CD14-positive monocyte (primary cell): ENCODE measurements at regions not wholly inside any gene's neighbourhood (a gene's known extent, or its start where the extent isn't known, plus 50 kb on each side); places are given as distances from the start of the nearest gene placed in this dataset.

Experiments
- DNase-seq, 3 donors: peaks; one replicate each; pipeline ENCODE4 v3.0.0-alpha.2; 2011 to 2022
- H2AFZ ChIP-seq: 2 replicates; pipeline ENCODE4 v1.6.0; 2012; ENCODE audit warnings: mild to moderate bottlenecking, low read depth, low read length, inconsistent platforms; ENCODE audit not compliant: insufficient read depth, poor library complexity, severe bottlenecking
- H3K27ac ChIP-seq, 2 donors: 1 replicate in 1 of 2; 2 replicates in 1 of 2; pipeline ENCODE4 v1.5.1; 2012 to 2013; ENCODE audit warnings: low read length in 2 of 2, control low read depth in 1 of 2, inconsistent platforms in 1 of 2, low read depth in 1 of 2, mild to moderate bottlenecking in 1 of 2
- H3K27me3 ChIP-seq, 2 donors: one replicate each; pipeline versions ENCODE4 v1.6.0 to v1.6.1; 2011 to 2013; ENCODE audit warnings: low read length in 2 of 2; ENCODE audit not compliant: control insufficient read depth in 2 of 2, insufficient read depth in 2 of 2
- H3K36me3 ChIP-seq, 2 donors: replicated peaks in 1 of 2; 1 replicate in 1 of 2; 2 replicates in 1 of 2; pipeline versions ENCODE4 v1.5.1 to v1.6.1; 2012 to 2013; ENCODE audit warnings: low read length in 2 of 2, control low read depth in 1 of 2, inconsistent platforms in 1 of 2, mild to moderate bottlenecking in 1 of 2; ENCODE audit not compliant: insufficient read depth in 2 of 2, control insufficient read depth in 1 of 2
- H3K4me1 ChIP-seq, 2 donors: 1 replicate in 1 of 2; 2 replicates in 1 of 2; pipeline versions ENCODE4 v1.5.1 to v1.6.1; 2012 to 2013; ENCODE audit warnings: low read length in 2 of 2, control low read depth in 1 of 2, inconsistent platforms in 1 of 2, mild to moderate bottlenecking in 1 of 2, moderate library complexity in 1 of 2; ENCODE audit not compliant: insufficient read depth in 2 of 2, control insufficient read depth in 1 of 2
- H3K4me2 ChIP-seq: replicated peaks from 2 replicates; pipeline ENCODE3; 2012; ENCODE audit warnings: low read length, moderate library complexity, mild to moderate bottlenecking; ENCODE audit not compliant: poor library complexity, severe bottlenecking; ENCODE audit errors: extremely low read depth
- H3K4me3 ChIP-seq, 3 experiments: fragments of 200-600 bp in 1 of 3; sonication (generic) in 1 of 3; replicated peaks in 1 of 3; 1 replicate in 2 of 3; 2 replicates in 1 of 3; pipeline ENCODE4 v1.5.1; 2011 to 2013; ENCODE audit warnings: low read length in 3 of 3, mild to moderate bottlenecking in 3 of 3, control low read depth in 2 of 3, low read depth in 2 of 3, inconsistent platforms in 1 of 3, moderate library complexity in 1 of 3
- H3K79me2 ChIP-seq: 2 replicates; pipeline ENCODE4 v1.6.0; 2012; ENCODE audit warnings: mild to moderate bottlenecking, control low read depth, inconsistent platforms, low read length, moderate library complexity; ENCODE audit not compliant: insufficient read depth
- H3K9ac ChIP-seq: 2 replicates; pipeline ENCODE4 v1.6.0; 2017; ENCODE audit warnings: low read length, mild to moderate bottlenecking; ENCODE audit not compliant: insufficient read depth, poor library complexity, severe bottlenecking
- H3K9me3 ChIP-seq, 2 donors: replicated peaks in 1 of 2; 1 replicate in 1 of 2; 2 replicates in 1 of 2; pipeline versions ENCODE4 v1.5.1 to v1.6.1; 2012 to 2013; ENCODE audit warnings: low read length in 2 of 2, control low read depth in 1 of 2; ENCODE audit not compliant: control insufficient read depth in 1 of 2, insufficient read depth in 1 of 2
- H4K20me1 ChIP-seq: 2 replicates; pipeline ENCODE4 v1.6.0; 2012; ENCODE audit warnings: mild to moderate bottlenecking, low read length, control low read depth, moderate library complexity; ENCODE audit not compliant: insufficient read depth
- H3K27ac Mint-ChIP-seq, 7 donors: one replicate each; pipeline ENCODE4 v1.8.0; 2020; ENCODE audit warnings: mild to moderate bottlenecking in 7 of 7, mixed read lengths in 7 of 7, moderate library complexity in 6 of 7, inconsistent platforms in 2 of 7
- H3K27me3 Mint-ChIP-seq, 3 donors: one replicate each; pipeline ENCODE4 v1.8.0; 2021 to 2022; ENCODE audit warnings: low read depth in 3 of 3, mild to moderate bottlenecking in 3 of 3, mixed read lengths in 3 of 3, moderate library complexity in 3 of 3, inconsistent platforms in 1 of 3
- H3K36me3 Mint-ChIP-seq, 2 donors: one replicate each; pipeline ENCODE4 v1.8.0; 2020; ENCODE audit warnings: mixed read lengths in 2 of 2, inconsistent platforms in 1 of 2, mild to moderate bottlenecking in 1 of 2
- H3K4me1 Mint-ChIP-seq: one replicate; pipeline ENCODE4 v1.8.0; 2020; ENCODE audit warnings: mild to moderate bottlenecking, mixed read lengths
- H3K4me3 Mint-ChIP-seq, 2 donors: one replicate each; pipeline ENCODE4 v1.8.0; 2020; ENCODE audit warnings: mild to moderate bottlenecking in 2 of 2, mixed read lengths in 2 of 2, moderate library complexity in 1 of 2
- H3K9me3 Mint-ChIP-seq, 7 donors: one replicate each; pipeline ENCODE4 v1.8.0; 2020 to 2022; ENCODE audit warnings: mixed read lengths in 7 of 7, mild to moderate bottlenecking in 6 of 7, moderate library complexity in 6 of 7, inconsistent platforms in 2 of 7
- WGBS: methylation state at CpG from one replicate; pipeline ENCODE4 v1.1.5; 2013; ENCODE audit warnings: missing lambda C conversion rate; ENCODE audit not compliant: insufficient coverage; 5-methylcytosine and 5-hydroxymethylcytosine counted together
- intact Hi-C, 2 donors: fragments of 100-400 bp; cut with micrococcal nuclease; formaldehyde crosslinking; loops; one replicate each; pipeline versions ENCODE4 v1.15.0 to v1.15.1; 2023
- TF ChIP-seq, protein P1 (sequence below): fragments of 200-600 bp; IDR thresholded peaks from one replicate; pipeline ENCODE4 v1.8.0; 2022; ENCODE audit warnings: antibody characterized with exemption, mild to moderate bottlenecking

DNA sequence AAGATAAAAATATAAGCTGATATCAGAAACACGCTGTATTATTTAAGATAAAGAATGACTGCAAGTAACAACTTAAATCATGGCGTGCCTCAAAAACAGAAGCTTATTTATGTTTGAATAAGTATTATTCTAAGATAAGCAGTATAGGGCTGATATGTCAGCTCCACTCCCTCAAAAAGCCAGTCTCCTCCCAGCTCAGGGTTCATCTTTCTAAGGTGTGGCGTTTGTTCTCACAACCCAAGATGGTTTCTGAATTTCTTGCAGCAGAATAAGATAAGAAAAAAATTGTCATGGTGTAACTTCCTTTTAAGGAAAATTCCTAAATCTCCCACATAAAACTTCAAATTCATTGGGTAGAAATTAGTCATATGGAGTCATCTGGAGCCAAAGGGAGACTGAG, 166.1 kb upstream of the POU1F1 start:
- no peaks in the 10 kb centered on the region for H3K36me3 Mint-ChIP-seq
- no CpG with 5 or more reads among the region's 3 CpGs for WGBS
- intact Hi-C loops, result no loop called here

DNA sequence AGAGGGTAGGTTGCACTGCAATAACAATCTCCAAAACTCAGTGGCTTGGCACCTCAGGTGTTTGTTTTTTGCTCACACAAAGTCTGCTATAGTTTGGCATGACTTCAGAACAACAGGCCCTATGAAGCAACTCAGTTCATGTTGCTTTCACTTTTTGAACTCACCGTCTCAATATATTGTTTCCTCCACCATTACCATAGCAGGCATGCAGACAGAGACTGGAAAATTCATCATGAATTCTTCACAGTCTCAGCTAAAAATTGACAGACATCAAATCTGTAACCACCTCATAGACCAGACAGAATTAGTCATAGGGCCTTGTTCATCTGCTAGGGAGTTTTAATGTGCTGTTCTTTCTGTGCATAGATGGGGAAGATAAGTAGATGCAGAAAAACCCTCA, 161.4 kb upstream of the POU1F1 start:
- no peak overlapping the region for H3K27ac ChIP-seq
- H3K4me3 ChIP-seq, result no peak overlapping the region
- Mint-ChIP-seq H3K4me1 (no peaks in the 10 kb centered on the region), H3K27ac (no peak overlapping the region), H3K36me3 (no peaks in the 10 kb centered on the region), H3K4me3 (no peak overlapping the region), H3K27me3 (no peaks in the 10 kb centered on the region), H3K9me3 (no peaks in the 10 kb centered on the region)
- WGBS, result no CpG with 5 or more reads among the region's 1 CpG
- no peak overlapping the region for H3K4me2 ChIP-seq
- no peaks in the 10 kb centered on the region for H3K36me3 ChIP-seq
- intact Hi-C loops, result no loop called here
- TF ChIP-seq, protein P1, sequence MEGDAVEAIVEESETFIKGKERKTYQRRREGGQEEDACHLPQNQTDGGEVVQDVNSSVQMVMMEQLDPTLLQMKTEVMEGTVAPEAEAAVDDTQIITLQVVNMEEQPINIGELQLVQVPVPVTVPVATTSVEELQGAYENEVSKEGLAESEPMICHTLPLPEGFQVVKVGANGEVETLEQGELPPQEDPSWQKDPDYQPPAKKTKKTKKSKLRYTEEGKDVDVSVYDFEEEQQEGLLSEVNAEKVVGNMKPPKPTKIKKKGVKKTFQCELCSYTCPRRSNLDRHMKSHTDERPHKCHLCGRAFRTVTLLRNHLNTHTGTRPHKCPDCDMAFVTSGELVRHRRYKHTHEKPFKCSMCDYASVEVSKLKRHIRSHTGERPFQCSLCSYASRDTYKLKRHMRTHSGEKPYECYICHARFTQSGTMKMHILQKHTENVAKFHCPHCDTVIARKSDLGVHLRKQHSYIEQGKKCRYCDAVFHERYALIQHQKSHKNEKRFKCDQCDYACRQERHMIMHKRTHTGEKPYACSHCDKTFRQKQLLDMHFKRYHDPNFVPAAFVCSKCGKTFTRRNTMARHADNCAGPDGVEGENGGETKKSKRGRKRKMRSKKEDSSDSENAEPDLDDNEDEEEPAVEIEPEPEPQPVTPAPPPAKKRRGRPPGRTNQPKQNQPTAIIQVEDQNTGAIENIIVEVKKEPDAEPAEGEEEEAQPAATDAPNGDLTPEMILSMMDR, result no peak
- H3K4me1 ChIP-seq, result no peaks in the 10 kb centered on the region
- no peak for DNase-seq
- H2AFZ ChIP-seq, result no peak overlapping the region
- H4K20me1 ChIP-seq, result no peaks in the 10 kb centered on the region
- H3K79me2 ChIP-seq, result no peaks in the 10 kb centered on the region
- H3K9me3 ChIP-seq, result no peaks in the 10 kb centered on the region
- no peak overlapping the region for H3K9ac ChIP-seq
- H3K27me3 ChIP-seq, result no peaks in the 10 kb centered on the region

More for the DNA sequence above, 166.1 kb upstream of the POU1F1 start:
- Histone ChIP-seq H3K79me2 (no peaks in the 10 kb centered on the region), H3K4me2 (no peak overlapping the region), H3K27me3 (no peaks in the 10 kb centered on the region), H3K9ac (no peak overlapping the region), H2AFZ (no peak overlapping the region), H3K9me3 (peaks cover 7 to 8% of the 10 kb centered on the region in 2 donors), H3K36me3 (no peaks in the 10 kb centered on the region), H4K20me1 (no peaks in the 10 kb centered on the region), H3K4me3 (no peak overlapping the region), H3K4me1 (no peaks in the 10 kb centered on the region), H3K27ac (no peak overlapping the region)
- H3K27me3 Mint-ChIP-seq, result peaks cover 0 to 1% (median 1%) of the 10 kb centered on the region in 3 donors
- no peak overlapping the region for H3K4me3 Mint-ChIP-seq
- no peak for DNase-seq
- H3K9me3 Mint-ChIP-seq, result peaks cover 2 to 10% (median 6%) of the 10 kb centered on the region in 7 donors
- no peaks in the 10 kb centered on the region for H3K4me1 Mint-ChIP-seq
- H3K27ac Mint-ChIP-seq, result no peak overlapping the region
- TF ChIP-seq, protein P1, result no peak
